HepG2 (cell line): ENCODE measurements at regions not wholly inside any gene's neighbourhood (a gene's known extent, or its start where the extent isn't known, plus 50 kb on each side); places are given as distances from the start of the nearest gene placed in this dataset.

Experiments used
- CHD2 ChIP-seq: IDR thresholded peaks from 2 replicates; pipeline ENCODE4 v1.6.1; 2011; ENCODE audit warnings: low read depth, low read length, improper control_type of control experiment
- MXI1 ChIP-seq: IDR thresholded peaks from 3 replicates; pipeline ENCODE4 v1.6.1; 2012; ENCODE audit warnings: low read depth, low read length, inconsistent platforms, borderline replicate concordance
- NBN ChIP-seq: fragments of 450-650 bp; conservative IDR thresholded peaks from 2 replicates; pipeline ENCODE4 v1.6.1; 2017
- SMYD3 ChIP-seq: sonication (generic); formaldehyde crosslinking; IDR thresholded peaks from 2 replicates; pipeline ENCODE4 v1.8.1; 2023; ENCODE audit warnings: mild to moderate bottlenecking, missing genetic modification reagents
- SOX6 ChIP-seq, 2 experiments: fragments of 450-650 bp in 1 of 2; sonication (generic) in 1 of 2; formaldehyde crosslinking in 1 of 2; IDR thresholded peaks; 2 replicates each; pipeline versions ENCODE4 v1.4.0 to v1.6.1; 2017 to 2020; ENCODE audit warnings: antibody characterized with exemption in 1 of 2, mild to moderate bottlenecking in 1 of 2, missing genetic modification reagents in 1 of 2
- ZNF124 ChIP-seq: sonication (generic); formaldehyde crosslinking; IDR thresholded peaks from 2 replicates; pipeline ENCODE4 v1.4.0; 2020; ENCODE audit warnings: missing genetic modification reagents
- TF ChIP-seq, protein P1 (sequence below): sonication (generic); formaldehyde crosslinking; IDR thresholded peaks from 2 replicates; pipeline ENCODE4 v1.5.0; 2020; ENCODE audit warnings: mild to moderate bottlenecking, missing genetic modification reagents, moderate library complexity
- TF ChIP-seq, protein P2 (sequence below): sonication (generic); formaldehyde crosslinking; IDR thresholded peaks from 2 replicates; pipeline ENCODE4 v1.8.0; 2022; ENCODE audit warnings: missing genetic modification reagents, mild to moderate bottlenecking, borderline replicate concordance

DNA sequence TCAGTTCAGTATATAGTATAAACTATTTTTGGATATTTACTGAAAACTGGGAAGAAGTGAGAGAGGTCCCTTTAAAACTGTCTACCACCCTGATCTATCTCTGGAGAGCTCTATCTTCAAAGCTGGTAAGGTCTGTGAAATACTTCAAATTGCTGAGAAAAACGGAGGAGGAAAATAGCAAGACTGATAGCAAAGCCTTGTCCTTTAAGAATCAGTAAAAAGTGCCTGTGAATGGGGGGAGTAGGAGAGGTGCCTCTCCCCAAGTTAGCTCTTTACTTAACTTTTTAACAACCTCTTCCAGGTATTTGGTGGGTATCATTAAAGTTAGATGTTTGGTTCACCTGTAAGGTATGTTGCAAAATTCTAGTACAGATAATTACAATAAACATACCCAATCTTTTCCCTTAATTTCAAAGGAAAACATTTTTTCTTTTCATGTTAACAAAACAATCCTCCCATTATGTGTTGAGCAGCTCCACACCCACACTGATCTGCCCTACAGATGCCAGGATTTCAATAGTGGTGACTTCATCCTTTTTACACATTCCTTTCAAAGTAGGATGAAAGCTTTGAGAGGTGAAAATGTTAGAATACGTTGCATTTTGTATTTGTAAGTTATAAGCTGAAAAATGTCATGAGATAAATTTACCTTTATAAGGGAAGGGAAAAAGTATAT lies 149.2 kb downstream of the CRPPA start:
- TF ChIP-seq CHD2 (no peak), NBN (no peak), SMYD3 (CRISPR knock-in tag) (no peak), SOX6 (IDR thresholded peaks at IDR 0.05) (no peak), SOX6 (CRISPR knock-in tag; IDR thresholded peaks at IDR 0.05) (no peak), MXI1 (no peak), ZNF124 (CRISPR knock-in tag) (no peak)
- TF ChIP-seq, protein P1, sequence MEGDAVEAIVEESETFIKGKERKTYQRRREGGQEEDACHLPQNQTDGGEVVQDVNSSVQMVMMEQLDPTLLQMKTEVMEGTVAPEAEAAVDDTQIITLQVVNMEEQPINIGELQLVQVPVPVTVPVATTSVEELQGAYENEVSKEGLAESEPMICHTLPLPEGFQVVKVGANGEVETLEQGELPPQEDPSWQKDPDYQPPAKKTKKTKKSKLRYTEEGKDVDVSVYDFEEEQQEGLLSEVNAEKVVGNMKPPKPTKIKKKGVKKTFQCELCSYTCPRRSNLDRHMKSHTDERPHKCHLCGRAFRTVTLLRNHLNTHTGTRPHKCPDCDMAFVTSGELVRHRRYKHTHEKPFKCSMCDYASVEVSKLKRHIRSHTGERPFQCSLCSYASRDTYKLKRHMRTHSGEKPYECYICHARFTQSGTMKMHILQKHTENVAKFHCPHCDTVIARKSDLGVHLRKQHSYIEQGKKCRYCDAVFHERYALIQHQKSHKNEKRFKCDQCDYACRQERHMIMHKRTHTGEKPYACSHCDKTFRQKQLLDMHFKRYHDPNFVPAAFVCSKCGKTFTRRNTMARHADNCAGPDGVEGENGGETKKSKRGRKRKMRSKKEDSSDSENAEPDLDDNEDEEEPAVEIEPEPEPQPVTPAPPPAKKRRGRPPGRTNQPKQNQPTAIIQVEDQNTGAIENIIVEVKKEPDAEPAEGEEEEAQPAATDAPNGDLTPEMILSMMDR (CRISPR knock-in tag) = no peak
- TF ChIP-seq, protein P2, sequence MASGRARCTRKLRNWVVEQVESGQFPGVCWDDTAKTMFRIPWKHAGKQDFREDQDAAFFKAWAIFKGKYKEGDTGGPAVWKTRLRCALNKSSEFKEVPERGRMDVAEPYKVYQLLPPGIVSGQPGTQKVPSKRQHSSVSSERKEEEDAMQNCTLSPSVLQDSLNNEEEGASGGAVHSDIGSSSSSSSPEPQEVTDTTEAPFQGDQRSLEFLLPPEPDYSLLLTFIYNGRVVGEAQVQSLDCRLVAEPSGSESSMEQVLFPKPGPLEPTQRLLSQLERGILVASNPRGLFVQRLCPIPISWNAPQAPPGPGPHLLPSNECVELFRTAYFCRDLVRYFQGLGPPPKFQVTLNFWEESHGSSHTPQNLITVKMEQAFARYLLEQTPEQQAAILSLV (CRISPR knock-in tag) = no peak
